ENCODE measurements at regions not wholly inside any gene's neighbourhood (a gene's known extent, or its start where the extent isn't known, plus 50 kb on each side); places are given as distances from the start of the nearest gene placed in this dataset.

DNA sequence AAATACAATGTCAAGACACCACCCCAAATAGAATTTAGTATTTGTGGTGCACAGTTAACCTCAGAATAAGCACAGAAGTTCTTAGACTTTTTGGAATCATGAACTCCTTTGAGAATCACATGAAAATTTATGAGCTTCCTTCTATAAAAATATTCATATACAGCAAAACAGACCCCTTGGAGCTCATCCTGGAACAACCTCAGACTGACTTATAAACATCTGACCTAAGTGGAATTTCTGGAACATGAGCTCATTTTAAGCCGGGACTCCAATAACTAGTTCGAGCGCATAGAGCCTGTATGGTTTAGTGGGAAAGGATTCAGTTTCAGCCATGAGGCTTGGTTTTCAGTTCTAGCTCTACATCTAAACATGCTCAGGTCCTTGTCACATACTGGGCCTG is 192.3 kb downstream of the DEPDC1B start:
- H3K56ac ChIP-seq (ENCODE audit: insufficient read length, low read depth, low read length): no peak overlapping the region
- no peaks in the 10 kb centered on the region for H3K27me3 ChIP-seq (ENCODE audit: insufficient read depth, low read length)
- no peak overlapping the region for H2AK5ac ChIP-seq (ENCODE audit: insufficient read length, low read length)
- no peaks in the 10 kb centered on the region for H3K79me1 ChIP-seq (ENCODE audit: insufficient read depth, low read depth, low read length, poor library complexity, severe bottlenecking)
- no peaks in the 10 kb centered on the region for H4K20me1 ChIP-seq (ENCODE audit: control insufficient read depth, insufficient read depth, insufficient read length)
- H3K9me3 ChIP-seq (ENCODE audit: control insufficient read depth, low read depth, low read length): no peaks in the 10 kb centered on the region
- H3K9ac ChIP-seq (ENCODE audit: extremely low read depth, insufficient read length, low read length): no peak overlapping the region
- no peak overlapping the region for H2BK20ac ChIP-seq (ENCODE audit: low read depth, low read length, poor library complexity, severe bottlenecking)
- Mint-ChIP-seq H3K9me3 (no peaks in the 10 kb centered on the region), H3K4me1 (peaks cover 12 to 13% of the 10 kb centered on the region in 2 experiments), H3K36me3 (ENCODE audit: insufficient read depth in 1 of 3, low read depth in 3 of 3) (no peaks in the 10 kb centered on the region), H3K27ac (no peak overlapping the region; a peak in 1 of 7 replicates), H3K27me3 (ENCODE audit: low read depth) (no peaks in the 10 kb centered on the region), H3K4me3 (no peak overlapping the region)
- H2BK120ac ChIP-seq (ENCODE audit: low read depth, low read length, poor library complexity, severe bottlenecking): no peak overlapping the region
- TF ChIP-seq, protein P1, sequence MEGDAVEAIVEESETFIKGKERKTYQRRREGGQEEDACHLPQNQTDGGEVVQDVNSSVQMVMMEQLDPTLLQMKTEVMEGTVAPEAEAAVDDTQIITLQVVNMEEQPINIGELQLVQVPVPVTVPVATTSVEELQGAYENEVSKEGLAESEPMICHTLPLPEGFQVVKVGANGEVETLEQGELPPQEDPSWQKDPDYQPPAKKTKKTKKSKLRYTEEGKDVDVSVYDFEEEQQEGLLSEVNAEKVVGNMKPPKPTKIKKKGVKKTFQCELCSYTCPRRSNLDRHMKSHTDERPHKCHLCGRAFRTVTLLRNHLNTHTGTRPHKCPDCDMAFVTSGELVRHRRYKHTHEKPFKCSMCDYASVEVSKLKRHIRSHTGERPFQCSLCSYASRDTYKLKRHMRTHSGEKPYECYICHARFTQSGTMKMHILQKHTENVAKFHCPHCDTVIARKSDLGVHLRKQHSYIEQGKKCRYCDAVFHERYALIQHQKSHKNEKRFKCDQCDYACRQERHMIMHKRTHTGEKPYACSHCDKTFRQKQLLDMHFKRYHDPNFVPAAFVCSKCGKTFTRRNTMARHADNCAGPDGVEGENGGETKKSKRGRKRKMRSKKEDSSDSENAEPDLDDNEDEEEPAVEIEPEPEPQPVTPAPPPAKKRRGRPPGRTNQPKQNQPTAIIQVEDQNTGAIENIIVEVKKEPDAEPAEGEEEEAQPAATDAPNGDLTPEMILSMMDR (conservative IDR thresholded peaks at IDR 0.05): no peak
- H3K23ac ChIP-seq (ENCODE audit: insufficient read length, low read depth, low read length): no peak overlapping the region
- H2BK5ac ChIP-seq (ENCODE audit: insufficient read length, low read length): no peak overlapping the region
- H4K5ac ChIP-seq (ENCODE audit: insufficient read length, low read depth, low read length): no peak overlapping the region
- H2BK12ac ChIP-seq (ENCODE audit: insufficient read length, low read depth, low read length): no peak overlapping the region
- H3K23me2 ChIP-seq (ENCODE audit: insufficient read length, low read depth, low read length, poor library complexity, severe bottlenecking): no peaks in the 10 kb centered on the region
- DNase-seq: no peak
- no peak overlapping the region for H3K4me2 ChIP-seq (ENCODE audit: insufficient read depth, insufficient read length, low read length)
- no peak overlapping the region for H3K4ac ChIP-seq (ENCODE audit: low read depth, low read length)
- H2BK15ac ChIP-seq (ENCODE audit: low read depth, low read length): no peak overlapping the region
- no peak overlapping the region for H3K18ac ChIP-seq (ENCODE audit: insufficient read length, low read depth, low read length)
- H4K91ac ChIP-seq (ENCODE audit: insufficient read length, low read depth, low read length): no peak overlapping the region
- H3T11ph ChIP-seq (ENCODE audit: low read length): no peak overlapping the region
- H3K79me2 ChIP-seq (ENCODE audit: insufficient read depth, low read length): no peaks in the 10 kb centered on the region
- no peak overlapping the region for H3K27ac ChIP-seq (ENCODE audit: insufficient read length, low read depth, low read length)
- H3K14ac ChIP-seq (ENCODE audit: insufficient read depth, low read length): no peak overlapping the region
- H4K8ac ChIP-seq (replicated peaks; ENCODE audit: insufficient read length, low read depth, low read length): no peak overlapping the region
- no peaks in the 10 kb centered on the region for H3K4me1 ChIP-seq (ENCODE audit: insufficient read depth, low read length)
- no CpG with 5 or more reads among the region's 3 CpGs for WGBS (ENCODE audit: extremely low coverage, insufficient read length, low lambda C conversion rate)
- no peak overlapping the region for H2AFZ ChIP-seq (ENCODE audit: low read length)

Measured in H9 (cell line).